Tibial nerve (tissue), 4 donors: ENCODE measurements at regions not wholly inside any gene's neighbourhood (a gene's known extent, or its start where the extent isn't known, plus 50 kb on each side); places are given as distances from the start of the nearest gene placed in this dataset.

Source experiments
- CTCF ChIP-seq, 5 experiments: fragments of 200-600 bp in 3 of 5; fragments of 450-650 bp in 2 of 5; sonication (generic) in 3 of 5; IDR thresholded peaks; one replicate each; pipeline ENCODE4 v1.5.1; 2016 to 2019; ENCODE audit warnings: antibody characterized with exemption in 5 of 5, mild to moderate bottlenecking in 3 of 5, moderate library complexity in 2 of 5
- EP300 ChIP-seq, 2 donors: sonication (generic); formaldehyde crosslinking; IDR thresholded peaks; one replicate each; pipeline ENCODE4 v1.6.1; 2017; ENCODE audit warnings: antibody characterized with exemption in 2 of 2, mild to moderate bottlenecking in 1 of 2
- POLR2A ChIP-seq, 2 donors: fragments of 450-650 bp; IDR thresholded peaks; one replicate each; pipeline ENCODE4 v1.6.1; 2017; ENCODE audit warnings: antibody characterized with exemption in 2 of 2, mild to moderate bottlenecking in 2 of 2, moderate library complexity in 2 of 2

DNA sequence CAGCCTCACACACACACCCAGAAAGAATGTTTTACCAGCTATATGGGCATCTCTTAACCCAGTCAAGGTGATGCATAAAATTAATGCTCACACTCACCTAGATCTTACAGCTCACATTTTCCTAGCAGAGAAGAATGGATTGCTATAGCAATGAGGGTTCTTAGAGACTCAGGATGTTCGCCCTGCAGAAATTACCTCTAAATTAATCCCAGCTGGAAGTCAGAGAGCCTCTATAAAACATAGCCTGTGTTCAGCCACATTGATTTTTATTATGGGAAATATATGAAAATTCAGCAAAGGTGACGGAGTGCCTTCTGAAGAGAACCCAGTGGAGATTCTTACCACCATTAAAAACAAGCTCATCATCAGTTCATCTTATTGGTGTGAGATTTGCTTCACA is 528.3 kb upstream of the ZFP42 start:
- TF ChIP-seq CTCF (IDR thresholded peaks at IDR 0.05): no peak
- TF ChIP-seq EP300 (IDR thresholded peaks at IDR 0.05): no peak
- TF ChIP-seq POLR2A (IDR thresholded peaks at IDR 0.05): no peak
